Suppressor macrophage treated with lipopolysaccharide for 1 hour (primary cell): ENCODE measurements at regions not wholly inside any gene's neighbourhood (a gene's known extent, or its start where the extent isn't known, plus 50 kb on each side); places are given as distances from the start of the nearest gene placed in this dataset.
A peak's percentile ranks its signal among the peaks of the same experiment; 100 is the strongest.
"Not testable (repeated sequence)": the region's sequence is repeated elsewhere in the genome, so short reads cannot be mapped to it uniquely, and the experiment has no call there.

Experiments used
- DNase-seq, 3 donors: peaks; one replicate each; pipeline ENCODE4 v3.0.0-alpha.2; 2020 to 2022

- DNase-seq = no peak
Measured at GRCh38 chr1:170377440-170377839, 154.5 kb upstream of the GORAB start.

- DNase-seq = peak in 1 of 3 donors; percentile 32
Measured at GRCh38 chr1:170377896-170378634, 153.9 kb upstream of the GORAB start.

GRCh38 chr1:170385750-170386149 lies 146.2 kb upstream of the GORAB start:
- no peak for DNase-seq

- DNase-seq = no peak
Measured at GRCh38 chr1:170388489-170388888, 143.5 kb upstream of the GORAB start.

- no peak for DNase-seq
Measured at GRCh38 chr1:170395149-170395548, 136.8 kb upstream of the GORAB start.

- no peak for DNase-seq
Measured at GRCh38 chr1:170397061-170397460, 134.9 kb upstream of the GORAB start.

- DNase-seq = no peak
Measured at GRCh38 chr1:170402476-170403311, 129.3 kb upstream of the GORAB start.

GRCh38 chr1:170407138-170407537 lies 124.8 kb upstream of the GORAB start:
- no peak for DNase-seq

- DNase-seq = no peak
Measured at GRCh38 chr1:170407581-170407980, 124.4 kb upstream of the GORAB start.

GRCh38 chr1:170410401-170411166 lies 121.4 kb upstream of the GORAB start:
- no peak for DNase-seq

- no peak for DNase-seq
Measured at GRCh38 chr1:170414989-170415709, 116.8 kb upstream of the GORAB start.

- no peak for DNase-seq
Measured at GRCh38 chr1:170415710-170416372, 116.1 kb upstream of the GORAB start.

GRCh38 chr1:170424346-170424745 lies 107.6 kb upstream of the GORAB start:
- no peak for DNase-seq

GRCh38 chr1:170426596-170426995 lies 105.4 kb upstream of the GORAB start:
- DNase-seq = no peak

GRCh38 chr1:170427002-170427401 lies 105.0 kb upstream of the GORAB start:
- DNase-seq = not testable (repeated sequence)

- DNase-seq = peak in 1 of 3 donors; percentile 9
Measured at GRCh38 chr1:170436928-170437327, 95.0 kb upstream of the GORAB start.

GRCh38 chr1:170445096-170445495 lies 86.9 kb upstream of the GORAB start:
- peak in 2 of 3 donors; percentile 17 to 30 for DNase-seq

GRCh38 chr1:170448661-170449158 lies 83.3 kb upstream of the GORAB start:
- DNase-seq = no peak

- not testable (repeated sequence) for DNase-seq
Measured at GRCh38 chr1:170457325-170458050, 74.5 kb upstream of the GORAB start.

- DNase-seq = no peak
Measured at GRCh38 chr1:170460001-170460400, 72.0 kb upstream of the GORAB start.
